Sigmoid colon (tissue), 4 donors: ENCODE measurements at regions not wholly inside any gene's neighbourhood (a gene's known extent, or its start where the extent isn't known, plus 50 kb on each side); places are given as distances from the start of the nearest gene placed in this dataset.

ENCODE experiments used
- CTCF ChIP-seq, 4 experiments: fragments of 450-650 bp in 3 of 4; fragments of 200-600 bp in 1 of 4; IDR thresholded peaks; one replicate each; pipeline ENCODE4 v1.5.1; 2016 to 2019; ENCODE audit warnings: antibody characterized with exemption in 4 of 4, mild to moderate bottlenecking in 3 of 4, moderate library complexity in 2 of 4
- EP300 ChIP-seq, 4 donors: sonication (generic); formaldehyde crosslinking; IDR thresholded peaks; one replicate each; pipeline ENCODE4 v1.6.1; 2017; ENCODE audit warnings: antibody characterized with exemption in 4 of 4
- POLR2A ChIP-seq, 2 donors: fragments of 450-650 bp; IDR thresholded peaks; one replicate each; pipeline ENCODE4 v1.6.1; 2016; ENCODE audit warnings: antibody characterized with exemption in 2 of 2, mild to moderate bottlenecking in 2 of 2, moderate library complexity in 2 of 2
- POLR2AphosphoS5 ChIP-seq, 4 donors: sonication (generic); formaldehyde crosslinking; IDR thresholded peaks; one replicate each; pipeline ENCODE4 v1.6.1; 2017; ENCODE audit warnings: antibody characterized with exemption in 4 of 4

- TF ChIP-seq CTCF (IDR thresholded peaks at IDR 0.05) (peak in 2 of 4 experiments; percentile 42 to 59), POLR2AphosphoS5 (IDR thresholded peaks at IDR 0.05) (no peak), POLR2A (IDR thresholded peaks at IDR 0.05) (no peak), EP300 (IDR thresholded peaks at IDR 0.05) (no peak)
These were observed 53.6 kb upstream of the HNMT start for GRCh38 chr2:137910641-137911040.
